ENCODE measurements at regions not wholly inside any gene's neighbourhood (a gene's known extent, or its start where the extent isn't known, plus 50 kb on each side); places are given as distances from the start of the nearest gene placed in this dataset.

- TF ChIP-seq ETS1 (IDR thresholded peaks at IDR 0.05) = no peak
- no peak for TF ChIP-seq EZH2phosphoT487 (IDR thresholded peaks at IDR 0.05; ENCODE audit: unreplicated experiment)
- TF ChIP-seq CREB1 (CRISPR knock-in tag; IDR thresholded peaks at IDR 0.05; ENCODE audit: low read depth) = no peak
- TF ChIP-seq ZNF462 (CRISPR knock-in tag; IDR thresholded peaks at IDR 0.05) = no peak
- no peak for TF ChIP-seq ZNF114 (CRISPR knock-in tag; IDR thresholded peaks at IDR 0.05)
- no peak for TF ChIP-seq ZNF331 (CRISPR knock-in tag; IDR thresholded peaks at IDR 0.05; ENCODE audit: low read depth)
- TF ChIP-seq JUNB (IDR thresholded peaks at IDR 0.05; ENCODE audit: unreplicated experiment) = no peak
Measured at GRCh38 chr11:70539360-70540095, 141.2 kb downstream of the CTTN start (continued).

- no peak overlapping the region for H3K27ac ChIP-seq (ENCODE audit: low read depth)
- ATAC-seq (no peak), DNase-seq (ENCODE audit: low spot score) (no peak)
- H3K9me2 ChIP-seq (ENCODE audit: insufficient read depth) = no peaks in the 10 kb centered on the region
- Mint-ChIP-seq H3K4me3 (no peak overlapping the region), H3K36me3 (ENCODE audit: low read depth) (peaks cover 4% of the 10 kb centered on the region), H3K9me3 (peaks cover 5% of the 10 kb centered on the region; the same call in 2 of the 3 replicates), H3K27ac (no peak overlapping the region), H3K27me3 (ENCODE audit: insufficient read depth, low read depth, poor library complexity) (peaks cover 21% of the 10 kb centered on the region), H3K4me1 (peaks cover 8% of the 10 kb centered on the region)
- H3F3A ChIP-seq (replicated peaks; ENCODE audit: low read depth) = no peaks in the 10 kb centered on the region
- no peak overlapping the region for H3K4me2 ChIP-seq
- no peak overlapping the region for H2AFZ ChIP-seq
- H3K79me2 ChIP-seq (replicated peaks; ENCODE audit: insufficient read depth) = 0 out of 2 replicates have a peak, but pooled peaks cover 4% of the 10 kb centered on the region
- no peaks in the 10 kb centered on the region; the same call in 1 of the 2 replicates for H4K20me1 ChIP-seq (replicated peaks; ENCODE audit: insufficient read depth)
- no peaks in the 10 kb centered on the region for H3K36me3 ChIP-seq (ENCODE audit: insufficient read depth)
- no peaks in the 10 kb centered on the region for H3K27me3 ChIP-seq (ENCODE audit: insufficient read depth)
- peaks cover 3% of the 10 kb centered on the region; the same call in 1 of the 2 replicates for H3K4me1 ChIP-seq (ENCODE audit: insufficient read depth)
- H3K4me3 ChIP-seq = no peak overlapping the region
- TF ChIP-seq JUNB (IDR thresholded peaks at IDR 0.05; ENCODE audit: unreplicated experiment) (no peak), ZNF331 (CRISPR knock-in tag; IDR thresholded peaks at IDR 0.05; ENCODE audit: low read depth) (no peak), ETS1 (IDR thresholded peaks at IDR 0.05) (no peak), CTCF (conservative IDR thresholded peaks at IDR 0.05; ENCODE audit: low read depth in 2 of 2) (no peak), EZH2 (IDR thresholded peaks at IDR 0.05; ENCODE audit: low read depth, unreplicated experiment) (no peak), NANOG (IDR thresholded peaks at IDR 0.05; ENCODE audit: borderline replicate concordance) (no peak), ZNF114 (CRISPR knock-in tag; IDR thresholded peaks at IDR 0.05) (no peak)
Measured at GRCh38 chr11:70540196-70540595, 141.9 kb downstream of the CTTN start.

Data from GM23338 (cell line).